DMS 273 (cell line): ENCODE measurements at regions not wholly inside any gene's neighbourhood (a gene's known extent, or its start where the extent isn't known, plus 50 kb on each side); places are given as distances from the start of the nearest gene placed in this dataset.
"Not testable (repeated sequence)": the region's sequence is repeated elsewhere in the genome, so short reads cannot be mapped to it uniquely, and the experiment has no call there.

ENCODE experiments used
- DNase-seq: peaks from one replicate; lab custom pipeline; 2025; ENCODE audit not compliant: unreplicated experiment; lab: John Stamatoyannopoulos, UW

GRCh38 chr3:15903164-15903563 lies 105.4 kb upstream of the ANKRD28 start:
- DNase-seq: no peak

GRCh38 chr3:15903759-15904720 lies 106.3 kb upstream of the ANKRD28 start:
- no peak for DNase-seq

GRCh38 chr3:15905041-15905440 lies 107.3 kb upstream of the ANKRD28 start:
- DNase-seq: no peak

- DNase-seq: not testable (repeated sequence)
Measured at GRCh38 chr3:15907403-15907802, 109.6 kb upstream of the ANKRD28 start.

- DNase-seq: no peak
Measured at GRCh38 chr3:15918988-15919387, 121.2 kb upstream of the ANKRD28 start.

GRCh38 chr3:15919971-15920370 lies 122.2 kb upstream of the ANKRD28 start:
- DNase-seq: no peak

GRCh38 chr3:15923640-15924405 lies 126.0 kb upstream of the ANKRD28 start:
- DNase-seq: no peak

- DNase-seq: no peak
Measured at GRCh38 chr3:15924914-15925313, 127.1 kb upstream of the ANKRD28 start.

- DNase-seq: no peak
Measured at GRCh38 chr3:15926871-15927270, 129.1 kb upstream of the ANKRD28 start.

- no peak for DNase-seq
Measured at GRCh38 chr3:15927969-15928368, 130.2 kb upstream of the ANKRD28 start.

- no peak for DNase-seq
Measured at GRCh38 chr3:15929944-15930571, 132.3 kb upstream of the ANKRD28 start.

- no peak for DNase-seq
Measured at GRCh38 chr3:15932348-15933300, 134.8 kb upstream of the ANKRD28 start.

- peak; percentile 20 for DNase-seq
Measured at GRCh38 chr3:15933439-15934139, 135.8 kb upstream of the ANKRD28 start.

GRCh38 chr3:15934389-15935195 lies 136.8 kb upstream of the ANKRD28 start:
- DNase-seq: no peak

GRCh38 chr3:15936312-15936711 lies 138.5 kb upstream of the ANKRD28 start:
- peak; percentile 35 for DNase-seq

- no peak for DNase-seq
Measured at GRCh38 chr3:15940641-15941040, 142.9 kb upstream of the ANKRD28 start.

GRCh38 chr3:15941457-15941856 lies 143.7 kb upstream of the ANKRD28 start:
- DNase-seq: not testable (repeated sequence)

GRCh38 chr3:15941958-15942357 lies 144.2 kb upstream of the ANKRD28 start:
- no peak for DNase-seq

GRCh38 chr3:15942462-15942861 lies 144.7 kb upstream of the ANKRD28 start:
- DNase-seq: peak; percentile 33
